HepG2 (cell line): ENCODE measurements at regions not wholly inside any gene's neighbourhood (a gene's known extent, or its start where the extent isn't known, plus 50 kb on each side); places are given as distances from the start of the nearest gene placed in this dataset.

Experiments used
- RFX5 ChIP-seq: IDR thresholded peaks from 2 replicates; pipeline ENCODE4 v1.6.1; 2011; ENCODE audit warnings: low read depth, low read length, improper control_type of control experiment
- ZNF577 ChIP-seq: sonication (generic); formaldehyde crosslinking; IDR thresholded peaks from 2 replicates; pipeline ENCODE4 v1.4.0; 2020; ENCODE audit warnings: mild to moderate bottlenecking, low read depth, missing genetic modification reagents, borderline replicate concordance

DNA sequence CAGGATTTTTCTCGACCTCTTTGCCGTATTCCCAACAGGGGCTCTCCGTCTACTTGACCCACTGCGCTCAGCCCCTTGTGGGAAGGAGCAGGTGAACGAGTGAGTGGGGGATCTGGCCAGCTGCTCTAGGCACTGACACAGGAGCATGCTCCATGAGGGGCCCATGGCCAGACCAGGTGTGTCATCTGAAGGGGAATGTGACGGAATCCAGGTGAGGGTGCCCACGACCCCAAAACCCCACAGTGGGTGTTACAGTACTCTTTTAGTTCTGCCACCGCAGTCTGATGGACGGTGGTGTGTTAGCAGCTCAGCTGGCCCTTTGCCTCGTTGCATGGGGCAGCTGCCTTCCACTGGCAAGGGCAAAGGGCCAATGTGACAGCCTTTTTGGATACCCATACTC is 601.4 kb upstream of the NCAM2 start:
- TF ChIP-seq RFX5 (no peak), ZNF577 (CRISPR knock-in tag) (no peak)
